ENCODE measurements at regions not wholly inside any gene's neighbourhood (a gene's known extent, or its start where the extent isn't known, plus 50 kb on each side); places are given as distances from the start of the nearest gene placed in this dataset.

- no peak overlapping the region for H3K4me3 ChIP-seq (ENCODE audit: low read depth, low read length)
- H3K27me3 ChIP-seq (ENCODE audit: control insufficient read depth, insufficient read depth, low read length) = no peaks in the 10 kb centered on the region
- CTCF ChIA-PET = no interaction called here
- peaks cover 2% of the 10 kb centered on the region for H3K36me3 ChIP-seq (ENCODE audit: control insufficient read depth, insufficient read depth, low read length)
- TF ChIP-seq, protein P1, sequence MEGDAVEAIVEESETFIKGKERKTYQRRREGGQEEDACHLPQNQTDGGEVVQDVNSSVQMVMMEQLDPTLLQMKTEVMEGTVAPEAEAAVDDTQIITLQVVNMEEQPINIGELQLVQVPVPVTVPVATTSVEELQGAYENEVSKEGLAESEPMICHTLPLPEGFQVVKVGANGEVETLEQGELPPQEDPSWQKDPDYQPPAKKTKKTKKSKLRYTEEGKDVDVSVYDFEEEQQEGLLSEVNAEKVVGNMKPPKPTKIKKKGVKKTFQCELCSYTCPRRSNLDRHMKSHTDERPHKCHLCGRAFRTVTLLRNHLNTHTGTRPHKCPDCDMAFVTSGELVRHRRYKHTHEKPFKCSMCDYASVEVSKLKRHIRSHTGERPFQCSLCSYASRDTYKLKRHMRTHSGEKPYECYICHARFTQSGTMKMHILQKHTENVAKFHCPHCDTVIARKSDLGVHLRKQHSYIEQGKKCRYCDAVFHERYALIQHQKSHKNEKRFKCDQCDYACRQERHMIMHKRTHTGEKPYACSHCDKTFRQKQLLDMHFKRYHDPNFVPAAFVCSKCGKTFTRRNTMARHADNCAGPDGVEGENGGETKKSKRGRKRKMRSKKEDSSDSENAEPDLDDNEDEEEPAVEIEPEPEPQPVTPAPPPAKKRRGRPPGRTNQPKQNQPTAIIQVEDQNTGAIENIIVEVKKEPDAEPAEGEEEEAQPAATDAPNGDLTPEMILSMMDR (IDR thresholded peaks at IDR 0.05; ENCODE audit: insufficient read depth, low read depth, low read length) = 0 out of 2 replicates have a peak, but pooled peaks have one; percentile 5
- POLR2A ChIA-PET = no interaction called here
- no peak for DNase-seq (ENCODE audit: low read depth)
Observed at GRCh38 chr2:120907822-120908221, 172.2 kb downstream of the GLI2 start.

- POLR2A ChIA-PET = no interaction called here
- DNase-seq (ENCODE audit: low read depth) = no peak
- TF ChIP-seq, protein P1 (IDR thresholded peaks at IDR 0.05; ENCODE audit: insufficient read depth, low read depth, low read length) = no peak
- Histone ChIP-seq H3K27me3 (ENCODE audit: control insufficient read depth, insufficient read depth, low read length) (no peaks in the 10 kb centered on the region), H3K36me3 (ENCODE audit: control insufficient read depth, insufficient read depth, low read length) (peaks cover 2% of the 10 kb centered on the region), H3K4me3 (ENCODE audit: low read depth, low read length) (no peak overlapping the region)
- CTCF ChIA-PET = interaction anchor here (0.6 kb wide), 1 partner anchor 9 kb away, joined by 4 read pairs; no protein-coding TSS in a partner anchor
Observed at GRCh38 chr2:120908314-120908975, 172.8 kb downstream of the GLI2 start.

GRCh38 chr2:120909102-120909501 is 173.4 kb downstream of the GLI2 start:
- no peak overlapping the region for H3K4me3 ChIP-seq (ENCODE audit: low read depth, low read length)
- ChIA-PET POLR2A (no interaction called here), CTCF (no interaction called here)
- H3K27me3 ChIP-seq (ENCODE audit: control insufficient read depth, insufficient read depth, low read length) = no peaks in the 10 kb centered on the region
- DNase-seq (ENCODE audit: low read depth) = no peak
- TF ChIP-seq, protein P1 (IDR thresholded peaks at IDR 0.05; ENCODE audit: insufficient read depth, low read depth, low read length) = no peak
- peaks cover 2% of the 10 kb centered on the region for H3K36me3 ChIP-seq (ENCODE audit: control insufficient read depth, insufficient read depth, low read length)

DNA sequence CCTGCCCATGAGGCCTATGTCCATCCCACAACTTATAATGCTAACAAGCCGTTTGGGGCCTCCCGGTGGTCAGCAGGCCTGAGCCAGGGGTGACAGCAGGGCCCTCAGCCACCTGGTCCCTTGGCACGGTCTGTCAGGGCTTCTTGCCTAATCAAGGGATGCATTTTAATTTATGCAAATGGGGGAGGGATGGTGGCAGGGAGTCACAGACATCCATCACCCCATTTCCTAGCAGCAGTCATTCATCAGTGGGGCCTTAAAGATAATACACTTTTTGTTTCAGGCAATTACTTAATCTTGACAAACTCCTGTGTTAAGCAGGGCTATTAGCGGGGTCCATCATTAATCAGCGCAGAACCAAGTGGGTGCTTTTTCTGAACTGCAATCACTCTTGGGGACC is 174.5 kb downstream of the GLI2 start:
- no peaks in the 10 kb centered on the region for H3K27me3 ChIP-seq (ENCODE audit: control insufficient read depth, insufficient read depth, low read length)
- H3K4me3 ChIP-seq (ENCODE audit: low read depth, low read length) = no peak overlapping the region
- peaks cover 2% of the 10 kb centered on the region for H3K36me3 ChIP-seq (ENCODE audit: control insufficient read depth, insufficient read depth, low read length)
- CTCF ChIA-PET = no interaction called here
- TF ChIP-seq, protein P1 (IDR thresholded peaks at IDR 0.05; ENCODE audit: insufficient read depth, low read depth, low read length) = no peak
- no peak for DNase-seq (ENCODE audit: low read depth)
- POLR2A ChIA-PET = no interaction called here

GRCh38 chr2:120910956-120911951 is 175.6 kb downstream of the GLI2 start:
- peaks cover 2% of the 10 kb centered on the region; the same call in 1 of the 2 replicates for H3K36me3 ChIP-seq (ENCODE audit: control insufficient read depth, insufficient read depth, low read length)
- no peaks in the 10 kb centered on the region for H3K27me3 ChIP-seq (ENCODE audit: control insufficient read depth, insufficient read depth, low read length)
- H3K4me3 ChIP-seq (ENCODE audit: low read depth, low read length) = no peak overlapping the region
- TF ChIP-seq, protein P1 (IDR thresholded peaks at IDR 0.05; ENCODE audit: insufficient read depth, low read depth, low read length) = no peak
- DNase-seq (ENCODE audit: low read depth) = no peak
- ChIA-PET POLR2A (interaction anchor here (0.7 kb wide), 1 partner anchor 1189 kb away, joined by 10 read pairs; no protein-coding TSS in a partner anchor), CTCF (interaction anchor here (0.6 to 1.2 kb wide), 5 partner anchors 41 to 210 kb away, joined by 3 to 4 read pairs (median 3); no protein-coding TSS in a partner anchor)

All from BJ (cell line).